ENCODE measurements at regions not wholly inside any gene's neighbourhood (a gene's known extent, or its start where the extent isn't known, plus 50 kb on each side); places are given as distances from the start of the nearest gene placed in this dataset.
A peak's percentile ranks its signal among the peaks of the same experiment; 100 is the strongest.

DNA sequence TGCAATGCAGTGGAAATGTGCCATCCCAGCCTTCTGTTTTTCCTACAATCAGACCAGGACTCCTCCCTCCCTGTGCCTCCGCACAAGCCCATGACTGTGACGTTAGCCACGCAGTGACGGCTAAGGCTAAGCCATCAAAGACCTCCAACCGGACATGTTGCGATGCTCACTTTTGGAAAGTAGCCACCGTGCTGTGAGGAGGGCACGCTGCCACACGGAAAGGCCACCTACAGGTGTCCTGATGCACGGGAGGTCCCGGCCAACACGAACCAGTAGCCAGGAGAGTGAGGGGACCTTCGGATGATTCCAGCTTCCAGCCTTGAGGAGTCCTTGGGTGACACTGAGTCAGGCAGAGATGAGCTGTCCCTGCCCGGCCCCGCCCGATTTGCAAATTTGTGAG lies 53.9 kb downstream of the FOXL1 start:
- no peak for DNase-seq (ENCODE audit: low spot score)

DNA sequence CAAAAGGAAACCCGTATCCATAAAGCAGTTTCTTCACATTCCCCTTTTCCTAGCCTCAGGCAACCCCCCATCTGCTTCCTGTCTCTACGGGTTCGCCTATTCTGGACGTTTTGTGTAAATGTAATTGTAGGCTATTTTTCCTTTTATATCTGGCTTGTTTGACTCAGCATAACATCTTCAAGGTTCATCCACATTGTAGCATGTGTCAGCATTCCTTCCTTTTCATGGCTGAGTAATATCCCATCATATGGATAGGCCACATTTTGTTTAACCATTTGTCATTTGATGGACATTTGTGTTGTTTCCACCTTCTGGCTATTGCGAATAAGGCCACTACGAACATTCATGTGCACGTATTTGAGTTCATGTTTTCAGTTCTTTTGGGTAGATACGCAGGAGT lies 54.6 kb downstream of the FOXL1 start:
- DNase-seq (ENCODE audit: low spot score), result no peak

DNA sequence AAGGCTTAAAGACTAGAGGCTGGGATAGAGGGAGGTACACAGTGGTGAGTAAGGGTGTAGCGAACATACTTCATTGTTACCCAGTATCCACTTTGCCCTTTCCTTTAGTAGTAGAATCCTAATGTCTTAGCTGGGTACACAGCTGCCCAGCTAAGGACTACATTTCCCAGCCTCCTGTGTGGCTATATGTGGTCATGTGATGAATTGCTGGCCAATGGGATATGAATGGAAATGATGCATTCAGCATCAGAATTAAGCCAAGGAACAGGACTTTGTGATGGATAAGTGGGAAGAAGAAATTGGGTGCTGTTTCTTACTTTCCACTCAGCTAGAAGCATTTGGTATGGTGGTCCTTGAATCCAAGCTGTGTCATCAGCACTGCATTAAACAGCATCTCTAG lies 55.9 kb downstream of the FOXL1 start:
- no peak for DNase-seq (ENCODE audit: low spot score)

DNA sequence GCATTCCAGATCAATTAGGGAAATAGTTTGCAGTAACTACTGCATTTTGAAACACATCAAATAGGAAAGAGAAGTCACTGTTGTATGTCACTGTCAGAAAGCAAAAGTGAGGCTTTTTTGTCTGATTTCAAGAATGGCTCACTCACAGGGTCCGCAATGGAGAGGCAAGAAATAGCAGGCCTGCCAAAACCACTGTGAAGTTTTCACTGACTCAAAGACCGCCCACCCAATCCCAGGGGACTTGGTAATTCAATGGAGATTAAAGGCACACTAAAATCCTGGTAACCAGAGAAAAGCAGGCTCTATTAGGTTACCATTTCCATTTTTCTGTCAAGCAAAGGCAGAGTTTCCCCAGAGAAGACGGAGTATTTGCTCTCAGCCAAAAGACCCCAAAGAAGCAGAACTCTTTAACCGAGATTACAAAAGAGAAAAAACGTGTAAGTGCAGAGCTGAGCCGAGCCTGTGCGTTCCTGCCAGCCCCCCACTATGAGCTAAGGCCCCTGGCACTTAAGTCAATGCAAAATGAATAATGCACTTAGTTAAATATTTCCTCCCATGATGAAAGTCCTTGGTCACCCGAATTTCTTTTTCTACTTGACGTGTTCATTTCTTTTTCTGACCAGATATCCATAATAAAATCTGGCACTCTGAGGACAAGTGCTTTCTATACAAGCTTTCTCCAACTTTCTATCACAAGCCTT lies 57.0 kb downstream of the FOXL1 start:
- peak; percentile 50 for DNase-seq (ENCODE audit: low spot score)

DNA sequence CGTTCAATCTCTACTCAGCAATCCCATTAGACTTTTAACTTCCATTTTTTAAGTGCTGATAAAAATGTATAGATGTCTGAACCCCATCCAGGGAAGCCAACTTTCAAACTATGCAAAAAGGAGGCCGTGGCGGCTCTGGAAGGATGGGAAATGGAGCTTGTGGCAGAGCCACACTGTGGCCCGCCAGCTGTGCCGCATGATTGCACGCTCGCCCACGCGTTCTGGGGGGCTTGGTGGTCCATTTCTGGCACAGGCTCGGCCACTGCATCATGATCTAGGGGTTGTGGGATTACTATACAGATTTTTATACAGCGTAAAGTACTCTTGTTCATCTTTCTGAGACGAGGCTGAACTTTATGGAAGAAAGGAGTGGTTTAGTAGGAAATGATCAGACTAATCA lies 57.6 kb downstream of the FOXL1 start:
- DNase-seq (ENCODE audit: low spot score), result no peak

GRCh38 chr16:86637744-86638143 lies 59.4 kb downstream of the FOXL1 start:
- DNase-seq (ENCODE audit: low spot score), result no peak

- no peak for DNase-seq (ENCODE audit: low spot score)
Measured at GRCh38 chr16:86638642-86639041, 60.3 kb downstream of the FOXL1 start.

GRCh38 chr16:86639354-86639753 lies 61.0 kb downstream of the FOXL1 start:
- DNase-seq (ENCODE audit: low spot score), result no peak

GRCh38 chr16:86640265-86640843 lies 62.0 kb downstream of the FOXL1 start:
- no peak for DNase-seq (ENCODE audit: low spot score)

DNA sequence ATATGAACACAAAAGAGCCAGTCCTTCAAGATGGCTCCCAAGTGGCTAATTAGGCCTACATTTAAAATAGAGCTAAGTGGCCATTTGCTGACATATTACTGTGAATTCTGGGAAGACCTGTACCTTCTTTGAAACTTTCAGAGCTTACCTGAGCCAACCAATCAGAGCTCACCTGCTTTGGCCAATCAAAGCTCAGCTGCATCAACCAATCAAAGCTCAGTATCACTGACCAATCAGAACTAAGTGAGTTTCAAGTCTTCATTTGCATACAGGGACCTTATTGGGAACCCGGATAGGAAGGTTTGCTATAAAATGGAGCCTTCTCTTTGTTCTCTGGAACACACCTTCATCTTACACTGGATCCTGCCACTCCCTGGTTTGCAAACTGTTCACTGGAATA lies 63.7 kb downstream of the FOXL1 start:
- DNase-seq (ENCODE audit: low spot score), result no peak

GRCh38 chr16:86643671-86644070 lies 65.3 kb downstream of the FOXL1 start:
- DNase-seq (ENCODE audit: low spot score), result no peak

GRCh38 chr16:86647561-86647960 lies 69.2 kb downstream of the FOXL1 start:
- DNase-seq (ENCODE audit: low spot score), result no peak

- no peak for DNase-seq (ENCODE audit: low spot score)
Measured at GRCh38 chr16:86649875-86650274, 71.5 kb downstream of the FOXL1 start.

- DNase-seq (ENCODE audit: low spot score), result no peak
Measured at GRCh38 chr16:86651013-86651627, 72.8 kb downstream of the FOXL1 start.

DNA sequence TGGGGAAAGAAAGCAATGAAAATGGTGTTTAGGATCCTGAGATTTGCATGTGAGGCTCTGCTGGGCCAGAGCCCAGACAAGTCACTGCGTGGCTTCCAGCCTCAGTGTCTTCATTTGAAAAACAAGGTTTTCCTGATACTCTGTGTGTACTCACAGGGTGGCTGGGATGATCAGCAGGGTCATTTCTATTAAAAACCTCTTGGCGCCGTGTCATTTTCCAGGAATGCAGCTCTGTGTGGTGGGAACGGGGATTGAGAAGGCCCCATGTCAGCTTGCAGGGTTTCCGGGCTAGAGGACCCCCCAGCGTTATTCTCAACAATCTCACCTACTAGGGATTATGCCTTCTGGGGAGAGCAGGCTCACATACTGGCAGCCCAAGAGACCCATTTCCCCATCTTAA lies 73.5 kb downstream of the FOXL1 start:
- DNase-seq (ENCODE audit: low spot score), result no peak

DNA sequence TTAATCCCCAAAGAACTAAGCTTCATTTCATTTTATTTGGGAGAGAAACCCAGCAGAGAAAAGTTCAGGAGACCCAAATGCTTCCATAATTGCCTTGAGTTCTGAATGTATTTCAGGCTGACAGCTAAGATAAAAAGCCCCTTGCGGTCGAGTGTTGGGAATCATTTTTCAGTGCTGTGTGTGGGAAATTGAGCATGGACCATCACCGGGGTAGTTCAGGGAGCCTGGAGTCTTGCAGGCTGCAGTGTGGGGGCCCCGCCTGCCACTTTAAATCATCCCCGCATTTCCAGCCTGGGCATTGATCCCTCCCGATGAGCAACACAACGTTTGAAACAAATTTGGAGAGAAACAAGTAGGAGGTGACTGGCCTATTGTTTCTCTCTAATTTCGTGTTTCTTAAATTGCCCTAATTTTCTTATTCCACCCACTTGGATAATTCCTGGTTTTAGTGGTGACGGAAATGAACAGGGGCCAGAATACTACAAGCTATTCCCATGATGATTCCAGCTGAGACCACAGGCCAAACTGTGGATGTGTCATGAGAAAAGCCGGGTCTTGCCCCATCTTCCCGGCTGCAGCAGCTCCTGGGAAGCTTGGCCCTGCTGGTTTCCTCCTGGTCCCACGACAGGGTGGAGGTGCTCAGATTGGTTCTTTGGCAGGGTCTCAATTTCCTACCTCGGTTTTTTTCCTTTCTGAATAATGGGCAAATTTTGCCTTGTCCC lies 75.1 kb downstream of the FOXL1 start:
- DNase-seq (ENCODE audit: low spot score), result no peak

DNA sequence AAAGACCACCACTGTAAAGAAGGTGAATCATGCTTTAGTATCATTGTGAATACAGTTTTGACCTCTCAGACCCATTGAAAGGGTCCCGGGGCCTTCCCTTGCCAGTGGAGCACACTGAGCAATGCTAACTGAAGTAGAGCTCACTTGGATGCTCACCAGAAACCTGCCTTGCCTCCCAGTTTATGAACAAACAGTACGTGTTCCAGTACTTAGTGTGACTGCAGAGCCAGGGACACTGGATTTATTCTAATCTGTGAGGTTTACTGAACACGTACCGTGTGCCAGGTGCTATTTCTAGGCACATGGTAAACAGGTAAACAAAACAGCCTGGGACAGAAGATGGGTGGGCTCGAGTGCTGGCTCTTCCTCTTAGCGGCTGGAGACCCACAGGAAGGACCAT lies 79.6 kb downstream of the FOXL1 start:
- DNase-seq (ENCODE audit: low spot score), result no peak

GRCh38 chr16:86660623-86661022 lies 82.3 kb downstream of the FOXL1 start:
- no peak for DNase-seq (ENCODE audit: low spot score)

DNA sequence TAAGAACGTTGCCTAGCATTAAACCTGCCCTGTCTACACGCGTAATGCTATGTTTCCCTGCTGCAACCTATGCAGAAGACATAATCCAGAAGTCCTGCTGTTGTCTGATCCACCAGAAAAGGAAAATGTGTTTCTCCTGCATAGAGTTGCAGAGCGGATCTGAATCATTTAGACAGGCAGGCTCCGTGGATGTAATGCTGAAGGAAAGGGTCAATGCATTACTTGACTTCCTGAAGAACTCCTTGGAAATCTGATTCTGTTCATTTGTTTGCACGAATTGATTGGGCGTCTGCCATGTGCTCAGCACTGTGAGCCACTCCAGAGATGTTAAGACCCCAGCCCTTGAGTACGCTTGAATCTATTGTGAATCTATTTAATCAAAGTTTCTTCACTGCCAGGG lies 83.4 kb downstream of the FOXL1 start:
- DNase-seq (ENCODE audit: low spot score), result peak; percentile 57

DNA sequence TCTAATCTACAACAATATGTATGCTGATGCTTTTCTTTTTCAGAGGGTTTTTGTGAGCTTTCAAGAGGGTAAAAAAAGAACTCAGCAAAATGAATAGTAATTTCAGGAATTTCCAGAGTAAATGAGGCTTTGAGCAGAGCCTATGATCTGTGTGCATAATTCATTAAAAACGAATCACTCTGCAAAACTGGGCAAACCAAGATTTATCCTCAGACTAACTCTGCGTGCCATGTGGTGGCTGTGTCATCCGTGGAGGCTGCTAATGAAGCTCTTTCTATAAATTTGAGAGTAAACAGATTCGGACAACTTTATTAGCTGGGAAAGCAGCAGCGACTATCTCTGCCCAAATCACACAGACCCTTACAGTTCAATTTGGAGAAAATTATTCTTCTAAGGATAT lies 83.8 kb downstream of the FOXL1 start:
- no peak for DNase-seq (ENCODE audit: low spot score)

- no peak for DNase-seq (ENCODE audit: low spot score)
Measured at GRCh38 chr16:86662740-86663139, 84.4 kb downstream of the FOXL1 start.

- no peak for DNase-seq (ENCODE audit: low spot score)
Measured at GRCh38 chr16:86663685-86664521, 85.6 kb downstream of the FOXL1 start.
